PC-9 (cell line): ENCODE measurements at regions not wholly inside any gene's neighbourhood (a gene's known extent, or its start where the extent isn't known, plus 50 kb on each side); places are given as distances from the start of the nearest gene placed in this dataset.
A peak's percentile ranks its signal among the peaks of the same experiment; 100 is the strongest.

Experiments used
- BruUV-seq: library from RNA; stranded (reverse); fragments of 400-500 nt; replicated peaks from 2 replicates; lab custom pipeline; 2021; lab: Mats Ljungman, UMichigan
- CTCF ChIA-PET: fragments of 300-600 bp; sonication (Branson Sonifier 250); formaldehyde crosslinking; loops from one replicate; lab custom pipeline; 2022; ENCODE audit warnings: antibody characterized with exemption; lab: Charles Lee
- POLR2A ChIA-PET: fragments of 300-600 bp; sonication (Branson Sonifier 250); formaldehyde crosslinking; loops from one replicate; lab custom pipeline; 2022; ENCODE audit warnings: antibody characterized with exemption; ENCODE audit not compliant: unreplicated experiment; lab: Charles Lee
- DNase-seq, 2 experiments: peaks; one replicate each; pipeline versions ENCODE4 v3.0.0 to v3.0.0-alpha.2; 2015 to 2022; ENCODE audit warnings: mixed read lengths in 1 of 2
- H2AFZ ChIP-seq: fragments of 200-600 bp; sonication (generic); 2 replicates; pipeline ENCODE4 v1.8.1; 2017; ENCODE audit warnings: antibody characterized with exemption
- H3F3A ChIP-seq: fragments of 200-600 bp; sonication (generic); 2 replicates; pipeline ENCODE4 v1.8.1; 2017; ENCODE audit warnings: antibody characterized with exemption, mild to moderate bottlenecking, low read depth; ENCODE audit not compliant: insufficient read depth
- H3K27ac ChIP-seq: fragments of 200-600 bp; sonication (generic); 2 replicates; pipeline ENCODE4 v1.6.1; 2016; ENCODE audit warnings: mixed run types
- H3K27me3 ChIP-seq: fragments of 200-600 bp; sonication (generic); 2 replicates; pipeline ENCODE4 v1.6.1; 2016; ENCODE audit warnings: low read depth, mixed run types; ENCODE audit not compliant: insufficient read depth
- H3K36me3 ChIP-seq: fragments of 200-600 bp; sonication (generic); 2 replicates; pipeline ENCODE4 v1.6.1; 2016; ENCODE audit warnings: low read depth, mixed run types
- H3K4me1 ChIP-seq: fragments of 200-600 bp; sonication (generic); replicated peaks from 2 replicates; pipeline ENCODE4 v1.6.1; 2016; ENCODE audit warnings: mixed run types; ENCODE audit not compliant: insufficient read depth
- H3K4me2 ChIP-seq: fragments of 200-600 bp; sonication (generic); 2 replicates; pipeline ENCODE4 v1.6.1; 2017; ENCODE audit warnings: mixed run types
- H3K4me3 ChIP-seq: fragments of 200-600 bp; sonication (generic); 2 replicates; pipeline ENCODE4 v1.6.1; 2016; ENCODE audit warnings: mixed run types
- H3K79me2 ChIP-seq: fragments of 200-600 bp; sonication (generic); 2 replicates; pipeline ENCODE4 v1.6.1; 2017; ENCODE audit warnings: low read depth, mixed run types
- H3K9me2 ChIP-seq: fragments of 200-600 bp; sonication (generic); 2 replicates; pipeline ENCODE4 v1.8.1; 2017; ENCODE audit warnings: mild to moderate bottlenecking; ENCODE audit not compliant: insufficient read depth
- H3K9me3 ChIP-seq: fragments of 200-600 bp; sonication (generic); 2 replicates; pipeline ENCODE4 v1.8.1; 2016; ENCODE audit warnings: low read depth; ENCODE audit not compliant: insufficient read depth
- H4K20me1 ChIP-seq: fragments of 200-600 bp; sonication (generic); 2 replicates; pipeline ENCODE4 v1.8.1; 2017; ENCODE audit not compliant: insufficient read depth
- CTCF ChIP-seq: fragments of 200-600 bp; sonication (generic); conservative IDR thresholded peaks from 2 replicates; pipeline ENCODE4 v1.6.1; 2017; ENCODE audit warnings: mixed run types, antibody characterized with exemption, mild to moderate bottlenecking, moderate library complexity
- EZH2 ChIP-seq: fragments of 200-600 bp; sonication (generic); IDR thresholded peaks from 2 replicates; pipeline ENCODE4 v1.8.0; 2017; ENCODE audit warnings: antibody characterized with exemption, low read depth
- intact Hi-C: fragments of 100-400 bp; cut with micrococcal nuclease; formaldehyde crosslinking; loops from one replicate; pipeline ENCODE4 v1.10.0; 2022; ENCODE audit not compliant: unreplicated experiment

GRCh38 chr1:29990304-29990703, 733.1 kb downstream of the MATN1 start:
- Histone ChIP-seq H2AFZ (no peak overlapping the region), H3K4me1 (peaks cover 9% of the 10 kb centered on the region), H3K79me2 (no peaks in the 10 kb centered on the region), H3F3A (no peaks in the 10 kb centered on the region; the same call in 1 of the 2 replicates), H3K36me3 (no peaks in the 10 kb centered on the region), H3K9me3 (no peaks in the 10 kb centered on the region), H3K9me2 (no peaks in the 10 kb centered on the region), H3K27me3 (no peaks in the 10 kb centered on the region), H4K20me1 (no peaks in the 10 kb centered on the region), H3K4me3 (no peak overlapping the region), H3K27ac (no peak overlapping the region), H3K4me2 (no peak overlapping the region)
- POLR2A ChIA-PET = no interaction called here
- no peak for DNase-seq
- intact Hi-C loops = no loop called here
- CTCF ChIA-PET = no interaction called here
- TF ChIP-seq EZH2 = no peak
- BruUV-seq = no TSS peak

- ChIA-PET CTCF (no interaction called here), POLR2A (no interaction called here)
- intact Hi-C loops = no loop called here
- Histone ChIP-seq H3K27me3 (no peaks in the 10 kb centered on the region), H3K9me2 (no peaks in the 10 kb centered on the region), H3K36me3 (no peaks in the 10 kb centered on the region), H3K9me3 (no peaks in the 10 kb centered on the region), H3K4me1 (peaks cover 33% of the 10 kb centered on the region), H4K20me1 (no peaks in the 10 kb centered on the region), H3K4me3 (no peak overlapping the region), H3K27ac (no peak overlapping the region), H2AFZ (no peak overlapping the region), H3K4me2 (no peak overlapping the region), H3K79me2 (no peaks in the 10 kb centered on the region), H3F3A (peaks cover 22% of the 10 kb centered on the region)
- no TSS peak for BruUV-seq
- no peak for DNase-seq
- TF ChIP-seq EZH2 (no peak), CTCF (no peak)
Measured at GRCh38 chr1:29986986-29987385, 736.4 kb downstream of the MATN1 start.

DNA sequence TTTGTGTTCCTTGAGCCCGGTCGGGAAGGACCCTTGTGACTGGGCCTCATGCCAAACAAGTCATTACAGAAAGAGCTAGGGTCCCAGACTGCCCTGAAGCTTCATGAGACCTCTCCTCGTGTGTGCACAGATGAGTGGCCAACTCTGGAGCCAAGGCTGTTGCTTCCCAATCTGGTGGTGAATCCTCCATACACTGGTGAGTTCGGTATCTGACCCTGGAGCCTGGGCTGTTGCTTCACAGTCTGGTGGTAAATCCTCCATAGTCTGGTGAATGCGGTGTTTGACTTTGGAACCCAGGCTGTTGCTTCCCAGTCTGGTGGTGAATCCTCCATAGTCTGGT, 737.8 kb downstream of the MATN1 start:
- CTCF ChIA-PET = no interaction called here
- POLR2A ChIA-PET = no interaction called here
- intact Hi-C loops = no loop called here
- Histone ChIP-seq H4K20me1 (no peaks in the 10 kb centered on the region), H3K4me3 (no peak overlapping the region), H3K4me2 (peak overlapping the region; percentile 75; the same call in 1 of the 2 replicates), H3F3A (peaks cover 22% of the 10 kb centered on the region), H3K9me3 (no peaks in the 10 kb centered on the region), H3K27me3 (no peaks in the 10 kb centered on the region), H3K27ac (peak overlapping the region; percentile 92), H3K79me2 (no peaks in the 10 kb centered on the region), H2AFZ (no peak overlapping the region), H3K9me2 (no peaks in the 10 kb centered on the region), H3K36me3 (no peaks in the 10 kb centered on the region), H3K4me1 (peaks cover 33% of the 10 kb centered on the region)
- TF ChIP-seq CTCF (no peak), EZH2 (no peak)
- DNase-seq = no peak
- BruUV-seq = no TSS peak

DNA sequence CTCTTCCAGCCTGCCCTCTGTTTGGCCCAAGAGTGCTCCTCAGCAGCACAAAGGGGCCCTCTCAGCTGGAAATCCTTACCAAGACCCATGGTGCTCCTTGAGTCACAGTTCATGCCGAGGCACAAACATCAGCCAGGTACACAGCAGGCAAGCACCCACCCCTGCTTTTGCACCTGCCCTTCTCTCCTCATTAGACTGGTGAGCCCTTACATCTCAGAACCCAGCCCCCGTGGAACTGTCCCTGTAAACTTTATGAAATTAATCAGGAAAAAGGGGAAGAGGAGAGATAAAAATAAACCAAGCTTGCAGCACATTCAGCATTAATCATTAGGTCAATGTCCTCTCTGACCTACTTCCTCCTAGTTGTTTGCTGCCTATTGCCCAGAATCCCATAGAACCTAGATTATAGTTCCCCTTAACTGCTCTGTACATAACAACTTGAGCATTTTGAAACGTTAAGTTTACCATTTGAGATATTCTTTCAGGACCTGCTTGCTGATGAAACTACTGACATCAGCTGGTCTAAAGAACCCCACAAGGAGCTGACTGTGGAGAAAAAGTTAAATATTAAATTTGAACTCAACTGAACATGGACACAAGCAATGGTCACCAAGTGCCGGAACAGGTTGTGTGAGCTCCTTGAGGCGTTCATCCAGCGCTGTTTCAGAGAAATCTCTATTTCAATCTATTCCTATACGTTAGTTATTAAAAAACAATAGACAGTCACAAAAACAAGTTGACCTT, 738.4 kb downstream of the MATN1 start:
- peak in 1 of 2 experiments; percentile 72 for DNase-seq
- H3K27ac ChIP-seq = peak overlapping the region; percentile 92
- TF ChIP-seq EZH2 = no peak
- CTCF ChIA-PET = no interaction called here
- POLR2A ChIA-PET = no interaction called here
- intact Hi-C loops = no loop called here
- H3K9me3 ChIP-seq = no peaks in the 10 kb centered on the region
- no peaks in the 10 kb centered on the region for H3K27me3 ChIP-seq
- peaks cover 33% of the 10 kb centered on the region for H3K4me1 ChIP-seq
- peaks cover 22% of the 10 kb centered on the region for H3F3A ChIP-seq
- no peaks in the 10 kb centered on the region for H3K36me3 ChIP-seq
- no TSS peak for BruUV-seq
- H2AFZ ChIP-seq = peak overlapping the region; percentile 72
- peak overlapping the region; percentile 31; the same call in 1 of the 2 replicates for H3K4me3 ChIP-seq
- peak overlapping the region; percentile 75 for H3K4me2 ChIP-seq
- no peaks in the 10 kb centered on the region for H3K79me2 ChIP-seq
- H3K9me2 ChIP-seq = no peaks in the 10 kb centered on the region
- H4K20me1 ChIP-seq = no peaks in the 10 kb centered on the region
